OCI-LY7 (cell line): ENCODE measurements at regions not wholly inside any gene's neighbourhood (a gene's known extent, or its start where the extent isn't known, plus 50 kb on each side); places are given as distances from the start of the nearest gene placed in this dataset.

Experiments
- CTCF ChIP-seq: fragments of 200-600 bp; sonication (generic); conservative IDR thresholded peaks from 2 replicates; pipeline ENCODE4 v1.5.1; 2014; ENCODE audit warnings: mild to moderate bottlenecking, antibody characterized with exemption, low read length, moderate library complexity, mixed read lengths
- EZH2phosphoT487 ChIP-seq: fragments of 200-600 bp; sonication (generic); IDR thresholded peaks from 2 replicates; pipeline ENCODE4 v1.6.1; 2018; ENCODE audit warnings: low read depth, borderline replicate concordance, mild to moderate bottlenecking, mixed run types, antibody characterized with exemption, low read length, moderate library complexity, mixed read lengths

GRCh38 chr10:128887856-128888255 lies 579.2 kb upstream of the MGMT start:
- no peak for TF ChIP-seq CTCF
- TF ChIP-seq EZH2phosphoT487 = no peak
